Caki2 (cell line): ENCODE measurements at regions not wholly inside any gene's neighbourhood (a gene's known extent, or its start where the extent isn't known, plus 50 kb on each side); places are given as distances from the start of the nearest gene placed in this dataset.

Experiments used
- DNase-seq: peaks from one replicate; pipeline ENCODE4 v3.0.0-alpha.2; 2015; ENCODE audit warnings: low read depth
- in situ Hi-C: cut with HindIII; loops from 2 replicates; pipeline ENCODE4 v1.10.0; 2016; ENCODE audit warnings: low sequenced_read_pairs, low pct_unique_long_range_greater_than_20kb, mixed read lengths

DNA sequence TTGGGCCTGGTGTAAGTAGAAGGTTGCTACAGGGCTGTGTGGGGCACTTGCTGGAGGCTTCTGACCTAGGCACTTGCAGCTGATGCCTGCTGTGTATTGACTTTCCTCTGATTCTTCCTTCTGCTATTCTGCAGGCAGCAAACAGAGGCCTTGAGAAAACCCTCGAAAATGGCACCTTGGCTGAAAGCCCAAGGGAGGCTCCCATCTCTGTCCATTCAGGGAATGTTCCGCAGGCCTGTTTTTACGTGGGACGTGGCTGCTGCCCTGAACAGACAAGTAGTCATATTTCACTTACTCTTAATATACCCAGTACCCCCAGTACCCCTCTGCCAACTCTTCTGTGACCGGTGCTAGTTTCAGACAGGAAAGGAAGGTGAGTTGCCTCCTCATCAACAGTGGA is 664.7 kb downstream of the INHBA start:
- in situ Hi-C loops, result no loop called here

GRCh38 chr7:41037691-41038090 is 665.2 kb downstream of the INHBA start:
- no peak for DNase-seq
- in situ Hi-C loops, result no loop called here

More for the DNA sequence above, 664.7 kb downstream of the INHBA start:
- no peak for DNase-seq

DNA sequence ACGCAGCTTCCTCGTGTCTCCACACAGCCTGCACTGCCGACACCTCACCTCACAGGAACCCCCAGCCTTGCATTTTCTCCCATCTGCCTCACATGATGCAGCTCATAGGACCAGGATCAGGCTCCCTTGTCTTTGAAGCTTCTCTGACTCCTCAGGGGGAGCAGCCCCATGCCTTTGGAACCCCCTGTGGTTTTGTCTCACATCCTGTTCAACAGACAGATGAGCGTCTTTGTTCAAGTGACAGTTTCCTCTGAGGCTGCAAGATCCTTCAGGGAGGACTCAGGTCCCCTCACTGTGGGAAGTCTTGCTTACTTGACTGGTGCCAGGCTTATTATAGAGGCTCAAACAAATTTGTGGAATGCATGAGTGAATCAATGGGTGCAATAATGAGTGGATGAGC is 667.1 kb downstream of the INHBA start:
- in situ Hi-C loops, result no loop called here
- no peak for DNase-seq

GRCh38 chr7:41033500-41033899 is 669.4 kb downstream of the INHBA start:
- DNase-seq, result no peak
- in situ Hi-C loops, result no loop called here

- peak; percentile 83 for DNase-seq
- in situ Hi-C loops, result no loop called here
These were observed 672.2 kb downstream of the INHBA start for GRCh38 chr7:41030673-41031072.

GRCh38 chr7:41029072-41029499 is 673.8 kb downstream of the INHBA start:
- peak; percentile 99 for DNase-seq
- in situ Hi-C loops, result no loop called here

DNA sequence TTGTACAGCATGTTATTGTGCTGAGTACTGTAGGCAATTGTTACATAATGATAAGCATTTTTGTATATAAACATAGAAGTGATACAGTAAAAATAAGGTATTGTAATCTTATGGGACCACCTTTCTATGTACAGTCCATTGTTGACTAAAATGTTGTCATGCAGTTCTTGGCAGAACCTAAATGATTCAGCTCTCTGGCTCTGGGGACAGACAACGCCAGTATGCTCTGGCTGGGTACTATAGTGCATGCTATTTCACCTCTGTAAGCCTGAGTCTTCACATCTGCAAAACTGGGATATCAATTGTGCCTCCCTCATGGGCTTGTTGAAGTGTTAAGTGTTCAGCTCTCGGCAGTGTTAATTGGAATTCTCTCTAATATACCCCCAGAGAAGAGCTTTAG is 674.3 kb downstream of the INHBA start:
- DNase-seq, result no peak
- in situ Hi-C loops, result no loop called here

DNA sequence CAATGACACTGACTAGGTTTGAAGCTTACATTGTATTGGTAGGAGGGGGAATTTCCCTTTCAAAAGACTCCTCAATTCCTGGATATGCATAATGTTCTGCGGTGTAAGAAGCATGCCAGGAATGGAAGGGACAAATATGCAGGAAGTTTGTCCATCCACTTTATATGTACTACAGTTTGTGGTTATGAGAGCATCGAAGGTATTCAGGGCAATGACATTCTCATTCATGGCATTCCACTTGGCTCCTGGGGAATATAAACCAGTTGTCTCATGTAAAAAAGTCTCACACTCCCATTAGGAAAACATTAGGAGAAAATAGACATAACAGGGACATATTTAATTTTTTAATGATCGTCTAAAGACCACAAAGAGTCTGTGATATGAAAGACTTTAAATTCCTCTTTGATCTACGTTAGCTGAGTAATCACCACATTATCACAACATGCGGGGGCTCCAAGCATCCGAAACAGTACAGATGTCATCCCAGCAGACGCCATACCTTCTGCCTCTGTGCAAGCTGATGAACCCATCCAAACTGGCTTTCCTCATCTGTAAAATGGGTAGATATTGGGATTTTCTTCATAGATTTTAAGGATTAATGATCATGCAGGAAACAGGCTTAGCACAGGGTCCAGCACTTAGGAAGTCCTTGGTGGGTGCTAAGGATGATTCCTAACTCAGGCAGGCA is 675.3 kb downstream of the INHBA start:
- in situ Hi-C loops, result no loop called here
- DNase-seq, result peak; percentile 99

- peak; percentile 21 for DNase-seq
- in situ Hi-C loops, result no loop called here
These were observed 678.8 kb downstream of the INHBA start for GRCh38 chr7:41024126-41024525.

DNA sequence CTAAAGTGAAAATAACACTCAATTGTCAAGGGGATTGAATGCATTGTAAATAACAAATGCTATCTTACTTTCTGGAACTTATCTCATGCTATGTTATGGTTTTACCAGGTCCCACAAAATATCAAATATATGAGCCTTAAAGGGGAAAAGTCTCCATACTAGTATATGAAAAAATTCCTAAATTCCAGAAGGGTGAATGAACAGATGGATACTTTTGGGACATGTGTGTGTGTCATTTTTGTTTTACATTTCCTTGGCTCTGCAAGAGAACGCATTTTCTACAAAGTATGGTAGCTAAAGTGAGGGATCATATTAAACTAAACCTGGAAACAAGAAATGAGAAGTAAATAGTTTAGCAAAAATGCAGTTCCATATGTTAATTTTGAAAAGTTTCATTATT is 682.8 kb downstream of the INHBA start:
- in situ Hi-C loops, result no loop called here

GRCh38 chr7:41013117-41013516 is 689.8 kb downstream of the INHBA start:
- DNase-seq, result no peak
- in situ Hi-C loops, result no loop called here

More for the DNA sequence above, 682.8 kb downstream of the INHBA start:
- DNase-seq, result no peak

DNA sequence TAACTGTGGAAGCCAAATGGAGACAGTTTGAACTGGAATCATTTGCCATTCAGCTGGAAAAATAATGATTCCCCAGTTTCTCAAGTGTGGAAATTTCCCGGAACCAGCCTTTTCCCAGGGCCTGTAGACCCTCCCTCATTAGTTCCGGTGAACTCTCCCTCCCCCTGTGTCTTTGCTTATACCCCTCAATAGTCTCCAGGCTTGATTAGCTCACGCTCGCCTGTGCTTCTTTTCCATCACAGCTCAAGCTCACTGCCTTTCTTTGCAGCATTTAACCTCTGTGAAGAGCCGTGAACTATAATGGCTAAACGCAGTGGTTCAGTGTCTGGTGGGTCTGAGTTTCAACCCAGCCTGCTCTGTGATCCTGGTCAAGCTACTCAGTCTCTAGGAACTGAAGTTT is 690.8 kb downstream of the INHBA start:
- no peak for DNase-seq
- in situ Hi-C loops, result no loop called here

DNA sequence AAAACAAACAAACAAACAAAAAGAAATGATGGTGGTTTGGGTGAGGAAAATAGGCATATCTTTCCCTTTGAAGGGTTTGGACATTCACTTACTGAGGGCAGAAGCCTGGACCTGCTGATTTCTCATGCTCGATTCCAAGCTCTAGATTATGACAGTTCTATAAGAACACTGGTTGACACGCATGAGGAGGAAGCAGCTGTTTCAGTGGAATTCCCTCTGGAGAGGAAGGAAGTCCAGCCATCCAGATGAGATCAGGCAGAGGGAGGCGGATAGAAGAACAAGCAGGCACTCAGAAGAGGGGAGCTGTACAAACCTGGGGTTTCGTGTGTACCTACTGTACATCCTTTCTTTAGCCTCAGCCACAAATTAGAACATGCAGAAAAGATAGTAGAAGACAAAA is 691.9 kb downstream of the INHBA start:
- no peak for DNase-seq
- in situ Hi-C loops, result no loop called here

- in situ Hi-C loops, result no loop called here
- no peak for DNase-seq
These were observed 692.5 kb downstream of the INHBA start for GRCh38 chr7:41010418-41010817.

- no peak for DNase-seq
- in situ Hi-C loops, result no loop called here
These were observed 695.1 kb downstream of the INHBA start for GRCh38 chr7:41007811-41008210.

DNA sequence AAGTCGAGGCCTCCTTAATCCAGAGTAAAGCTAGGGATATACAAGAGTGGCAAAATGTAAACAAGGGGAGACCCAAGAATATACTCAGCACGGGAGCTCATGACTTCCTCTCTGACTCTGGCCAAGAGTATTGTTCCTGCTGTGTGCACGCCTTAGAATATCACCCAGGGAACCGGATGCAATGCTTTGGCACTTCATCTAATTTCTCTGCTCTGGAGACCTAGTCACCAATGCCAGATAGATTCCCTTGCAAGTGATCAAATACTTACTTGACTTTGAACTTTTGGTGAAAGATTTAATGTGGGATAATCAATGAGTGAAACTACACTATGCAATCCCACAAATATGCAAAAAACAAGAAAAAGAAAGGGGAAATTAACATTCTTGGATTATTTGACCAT is 695.5 kb downstream of the INHBA start:
- DNase-seq, result no peak

DNA sequence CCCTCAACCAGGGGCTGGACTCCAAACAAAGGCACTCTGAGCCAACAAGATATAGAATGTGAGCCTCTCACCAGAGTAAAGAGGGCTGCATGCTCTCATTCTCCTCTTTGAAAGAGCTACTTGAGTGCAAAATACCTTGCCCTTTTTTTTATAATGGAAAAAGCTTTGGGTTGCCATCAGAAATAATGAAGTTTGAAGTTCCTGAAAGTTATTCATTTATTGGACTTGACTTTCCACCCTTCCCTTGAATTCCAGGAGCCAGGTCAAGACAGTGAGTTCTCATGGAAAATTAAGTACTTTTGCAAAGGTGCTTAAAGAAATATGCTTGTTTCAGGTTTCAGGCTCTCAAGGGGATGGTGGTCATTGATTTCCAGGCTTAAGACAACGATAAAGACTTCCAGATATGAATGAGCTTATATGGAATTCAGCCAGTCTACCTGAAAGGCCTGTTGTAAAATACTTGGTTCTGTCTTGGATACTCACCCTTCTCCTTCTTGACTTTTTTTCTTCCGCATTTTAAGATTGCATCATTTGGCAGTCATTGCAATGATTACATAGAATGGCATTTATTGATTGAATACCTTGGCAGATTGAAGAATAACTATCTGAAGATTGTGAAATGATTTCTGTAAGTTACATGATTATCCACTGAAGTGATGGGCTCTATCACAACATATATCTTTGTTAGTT is 696.4 kb downstream of the INHBA start:
- in situ Hi-C loops, result no loop called here
- DNase-seq, result peak; percentile 28

More for the DNA sequence above, 695.5 kb downstream of the INHBA start:
- in situ Hi-C loops, result no loop called here

DNA sequence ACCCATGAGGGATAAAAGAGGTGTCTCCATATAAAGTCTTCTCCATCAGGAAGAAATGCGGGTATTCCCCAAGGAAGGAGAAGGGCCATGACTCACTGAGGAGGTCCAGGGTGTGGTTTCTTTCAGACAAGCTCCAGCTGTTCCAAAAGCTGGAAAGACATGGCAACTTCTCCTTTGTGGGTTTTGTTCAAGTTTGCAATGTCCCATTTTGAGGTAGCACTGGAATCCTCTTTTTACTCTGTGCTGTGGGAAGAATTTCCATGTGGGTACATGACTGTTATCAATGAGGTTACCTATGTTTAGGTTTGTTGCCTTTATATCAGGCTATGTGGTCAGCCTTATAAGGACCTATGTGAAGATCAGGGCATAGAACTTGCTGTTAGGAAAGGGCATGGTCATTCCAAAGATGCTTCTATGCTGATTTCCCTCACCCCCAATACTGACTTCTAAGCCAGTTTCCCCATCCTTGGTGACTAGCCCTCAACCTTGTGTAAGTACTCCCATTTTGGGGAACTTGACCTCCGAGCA is 697.5 kb downstream of the INHBA start:
- DNase-seq, result peak; percentile 70
- in situ Hi-C loops, result no loop called here

DNA sequence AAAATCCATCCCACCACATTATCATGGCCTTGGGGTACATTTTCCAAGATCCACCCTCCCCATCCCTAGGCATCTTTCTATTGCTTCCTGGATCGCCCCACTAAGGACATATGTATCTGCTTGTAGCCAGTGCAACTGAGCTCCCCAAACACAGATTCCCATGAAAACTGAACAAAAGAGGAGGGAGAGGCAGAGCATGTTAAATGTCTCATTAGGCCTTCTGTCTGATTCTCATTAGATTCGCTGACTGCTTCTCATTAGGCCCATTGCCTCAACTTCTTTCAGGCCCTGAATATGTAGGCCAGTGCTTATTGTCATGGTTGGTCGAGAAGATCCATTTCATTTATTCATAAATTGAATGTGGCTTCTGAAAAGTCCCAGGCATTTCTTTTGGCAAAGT is 698.9 kb downstream of the INHBA start:
- DNase-seq, result no peak
- in situ Hi-C loops, result no loop called here

- in situ Hi-C loops, result no loop called here
These were observed 699.3 kb downstream of the INHBA start for GRCh38 chr7:41003611-41003940.

More at GRCh38 chr7:41003611-41003940, 699.3 kb downstream of the INHBA start:
- peak; percentile 78 for DNase-seq
